ENCODE measurements at regions not wholly inside any gene's neighbourhood (a gene's known extent, or its start where the extent isn't known, plus 50 kb on each side); places are given as distances from the start of the nearest gene placed in this dataset.
A peak's percentile ranks its signal among the peaks of the same experiment; 100 is the strongest.

DNA sequence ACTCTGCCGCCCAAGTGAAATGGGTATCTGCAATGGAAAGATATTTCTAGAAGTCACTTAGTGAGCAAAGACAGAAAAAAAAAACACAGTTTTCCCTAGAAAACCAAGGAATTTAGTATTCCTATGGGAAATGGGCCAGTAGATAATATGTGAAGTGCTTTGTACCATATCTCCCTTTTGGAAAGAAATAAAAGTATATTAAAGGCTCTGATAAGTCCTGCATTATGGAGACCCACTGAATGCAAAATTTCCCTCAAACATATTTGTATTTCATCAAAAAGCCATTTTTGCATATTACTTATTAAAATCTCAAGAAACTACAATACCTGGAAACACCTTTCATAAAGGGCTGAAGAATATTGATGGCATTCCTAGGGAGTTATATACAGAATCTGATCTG lies 51.6 kb upstream of the DYNLRB2 start:
- H3K4me1 Mint-ChIP-seq: no peaks in the 10 kb centered on the region
- H3K27me3 Mint-ChIP-seq: peaks cover 10% of the 10 kb centered on the region
- no peak overlapping the region for H3K4me3 Mint-ChIP-seq
- ATAC-seq (ENCODE audit: low read depth) (no peak), DNase-seq (ENCODE audit: low spot score in 2 of 2) (no peak)
- H3K36me3 Mint-ChIP-seq: no peaks in the 10 kb centered on the region
- no peaks in the 10 kb centered on the region for H3K9me3 Mint-ChIP-seq
- H3K27ac Mint-ChIP-seq: no peak overlapping the region

DNA sequence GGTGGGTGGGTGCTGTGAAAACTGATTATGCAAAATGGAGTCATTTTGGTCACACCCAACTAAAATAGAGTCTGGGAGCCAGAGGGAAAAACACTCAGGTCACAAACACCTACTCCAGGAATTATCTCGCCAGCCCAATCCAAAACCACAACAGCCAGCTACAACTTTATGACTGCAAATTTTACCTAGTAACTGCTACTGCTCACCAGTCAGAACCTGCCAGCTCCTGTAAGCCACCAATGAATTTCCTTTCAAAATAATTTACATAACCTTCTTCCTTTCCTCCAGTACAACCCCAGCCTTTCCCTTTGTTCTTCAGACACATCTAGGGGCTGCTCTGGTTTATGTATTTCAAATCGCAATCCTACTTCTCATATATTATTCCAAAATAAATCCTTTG lies 52.6 kb upstream of the DYNLRB2 start:
- H3K27me3 Mint-ChIP-seq: peaks cover 12% of the 10 kb centered on the region
- no peaks in the 10 kb centered on the region for H3K36me3 Mint-ChIP-seq
- H3K4me3 Mint-ChIP-seq: no peak overlapping the region
- no peaks in the 10 kb centered on the region for H3K4me1 Mint-ChIP-seq
- no peak overlapping the region for H3K27ac Mint-ChIP-seq
- ATAC-seq (ENCODE audit: low read depth): no peak
- no peak for DNase-seq (ENCODE audit: low spot score in 2 of 2)
- no peaks in the 10 kb centered on the region for H3K9me3 Mint-ChIP-seq

DNA sequence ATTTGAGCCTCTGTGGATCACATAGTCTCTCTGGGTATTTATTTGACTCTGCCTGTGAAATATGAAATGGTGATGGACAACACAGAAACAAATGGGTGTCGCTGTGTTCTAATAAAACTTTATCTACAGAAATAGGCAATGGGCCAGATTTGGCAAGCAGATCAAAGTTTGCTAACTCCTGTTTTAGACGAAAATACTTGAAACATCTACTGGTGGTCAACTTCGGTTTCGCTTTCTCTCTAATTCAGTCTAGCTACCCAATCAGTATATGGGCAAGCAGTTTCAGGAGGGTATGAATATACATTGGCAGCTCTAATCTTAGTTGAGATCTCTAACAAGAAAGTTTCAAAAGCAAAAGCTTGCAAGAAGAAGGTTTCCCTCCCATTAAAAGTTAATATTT lies 60.1 kb upstream of the DYNLRB2 start:
- DNase-seq (ENCODE audit: low spot score in 2 of 2): no peak
- no peak for ATAC-seq (ENCODE audit: low read depth)
- Mint-ChIP-seq H3K9me3 (peaks cover 1% of the 10 kb centered on the region), H3K27ac (no peak overlapping the region), H3K27me3 (peaks cover 14% of the 10 kb centered on the region), H3K4me3 (no peak overlapping the region), H3K36me3 (no peaks in the 10 kb centered on the region), H3K4me1 (no peaks in the 10 kb centered on the region)

DNA sequence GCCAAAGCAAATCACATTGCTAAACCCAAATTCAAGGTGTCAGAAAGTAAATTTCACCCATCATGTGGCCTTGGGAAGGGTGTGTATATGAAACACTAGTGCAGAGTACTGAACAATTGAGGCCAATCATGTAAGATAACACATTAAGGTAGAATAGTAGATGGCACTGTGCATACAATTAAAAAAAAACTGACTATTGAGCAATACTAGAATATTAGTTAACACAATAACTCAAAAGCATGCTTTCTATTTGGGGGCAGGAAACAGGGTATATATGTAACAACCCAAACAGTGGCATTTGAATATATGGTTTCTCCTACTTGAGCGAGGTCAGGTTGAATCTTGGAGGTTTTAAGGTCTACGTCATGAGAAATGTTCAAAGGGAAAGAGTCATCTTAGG lies 63.0 kb upstream of the DYNLRB2 start:
- Mint-ChIP-seq H3K9me3 (peaks cover 1% of the 10 kb centered on the region), H3K36me3 (no peaks in the 10 kb centered on the region), H3K27ac (no peak overlapping the region), H3K4me1 (no peaks in the 10 kb centered on the region), H3K4me3 (no peak overlapping the region), H3K27me3 (peaks cover 6% of the 10 kb centered on the region)
- DNase-seq (ENCODE audit: low spot score in 2 of 2) (no peak), ATAC-seq (ENCODE audit: low read depth) (no peak)

DNA sequence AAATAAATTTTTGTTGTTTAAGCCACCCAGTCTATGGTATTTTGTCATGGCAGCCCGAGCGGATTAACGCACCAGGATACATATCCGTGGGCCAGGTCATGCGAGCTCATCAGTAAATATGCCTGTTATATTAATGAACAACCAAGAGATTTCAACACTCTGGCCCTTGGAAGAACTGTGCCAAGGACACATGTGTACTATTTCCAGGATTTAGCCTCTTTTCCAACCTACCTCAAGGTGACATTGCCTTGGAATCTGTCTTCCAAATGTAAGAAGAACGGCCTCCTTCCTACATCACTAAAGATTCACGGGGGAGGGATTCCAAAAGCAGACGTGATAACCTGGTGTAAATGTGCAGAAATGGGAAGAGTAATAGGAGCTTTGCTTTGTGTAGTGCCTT lies 72.8 kb upstream of the DYNLRB2 start:
- DNase-seq (ENCODE audit: low spot score in 2 of 2): no peak

DNA sequence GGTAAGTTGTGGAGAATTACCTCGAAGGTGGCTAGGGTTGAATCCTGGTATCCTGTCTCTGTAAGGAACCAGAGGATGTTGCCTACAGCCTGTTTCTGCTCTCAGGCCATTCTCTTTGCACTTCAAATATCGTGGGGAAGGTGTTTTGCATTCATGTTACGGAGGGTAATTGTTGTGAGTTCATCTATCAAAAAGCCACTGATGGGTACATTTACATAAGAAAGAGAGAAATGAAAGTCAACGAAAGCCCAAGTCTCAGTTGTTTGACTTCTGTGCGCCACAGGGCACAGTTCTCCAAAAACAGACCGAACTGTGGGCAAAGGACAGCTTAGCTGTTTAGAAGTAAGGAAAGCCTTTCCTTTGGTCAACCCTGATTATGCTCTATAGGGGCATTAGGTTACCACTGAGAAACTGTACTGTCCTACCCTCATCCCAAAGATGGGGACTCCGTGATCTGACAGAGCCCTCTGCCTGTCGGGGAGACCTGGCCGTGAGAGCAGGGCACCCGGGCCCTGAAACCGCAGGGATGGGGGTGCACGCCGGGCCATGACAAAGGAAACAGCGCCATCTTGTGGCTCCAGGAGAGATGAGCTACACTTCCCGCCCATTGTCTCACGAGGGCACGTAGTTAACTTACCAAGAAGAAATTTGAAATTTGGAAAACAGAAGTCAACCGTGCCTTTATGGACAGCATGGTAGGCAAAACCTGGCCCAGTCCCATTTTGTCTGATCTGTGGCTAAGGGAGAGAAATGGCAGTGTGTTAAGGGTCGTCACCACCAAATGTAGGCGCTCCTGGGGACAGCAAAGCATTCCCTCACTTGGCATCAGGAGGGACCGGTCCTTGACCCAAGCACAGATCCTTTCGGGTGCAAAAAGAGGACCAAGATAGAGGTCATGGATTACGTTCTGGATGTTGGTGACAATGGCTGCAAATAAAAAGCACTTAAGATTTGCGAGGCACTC lies 74.5 kb upstream of the DYNLRB2 start:
- H3K4me1 Mint-ChIP-seq: peaks cover 7% of the 10 kb centered on the region
- H3K27ac Mint-ChIP-seq: peak overlapping the region; percentile 49
- H3K27me3 Mint-ChIP-seq: peaks cover 21% of the 10 kb centered on the region
- H3K4me3 Mint-ChIP-seq: peak overlapping the region; percentile 42
- no peaks in the 10 kb centered on the region for H3K36me3 Mint-ChIP-seq
- peak; percentile 70 to 82 for DNase-seq (ENCODE audit: low spot score in 2 of 2)
- ATAC-seq (ENCODE audit: low read depth): peak; percentile 89
- no peaks in the 10 kb centered on the region for H3K9me3 Mint-ChIP-seq

More for the DNA sequence above, 72.8 kb upstream of the DYNLRB2 start:
- H3K4me3 Mint-ChIP-seq: no peak overlapping the region
- H3K36me3 Mint-ChIP-seq: no peaks in the 10 kb centered on the region
- H3K27ac Mint-ChIP-seq: no peak overlapping the region
- no peak for ATAC-seq (ENCODE audit: low read depth)
- H3K4me1 Mint-ChIP-seq: peaks cover 7% of the 10 kb centered on the region
- H3K9me3 Mint-ChIP-seq: peaks cover 1% of the 10 kb centered on the region
- H3K27me3 Mint-ChIP-seq: peaks cover 21% of the 10 kb centered on the region

DNA sequence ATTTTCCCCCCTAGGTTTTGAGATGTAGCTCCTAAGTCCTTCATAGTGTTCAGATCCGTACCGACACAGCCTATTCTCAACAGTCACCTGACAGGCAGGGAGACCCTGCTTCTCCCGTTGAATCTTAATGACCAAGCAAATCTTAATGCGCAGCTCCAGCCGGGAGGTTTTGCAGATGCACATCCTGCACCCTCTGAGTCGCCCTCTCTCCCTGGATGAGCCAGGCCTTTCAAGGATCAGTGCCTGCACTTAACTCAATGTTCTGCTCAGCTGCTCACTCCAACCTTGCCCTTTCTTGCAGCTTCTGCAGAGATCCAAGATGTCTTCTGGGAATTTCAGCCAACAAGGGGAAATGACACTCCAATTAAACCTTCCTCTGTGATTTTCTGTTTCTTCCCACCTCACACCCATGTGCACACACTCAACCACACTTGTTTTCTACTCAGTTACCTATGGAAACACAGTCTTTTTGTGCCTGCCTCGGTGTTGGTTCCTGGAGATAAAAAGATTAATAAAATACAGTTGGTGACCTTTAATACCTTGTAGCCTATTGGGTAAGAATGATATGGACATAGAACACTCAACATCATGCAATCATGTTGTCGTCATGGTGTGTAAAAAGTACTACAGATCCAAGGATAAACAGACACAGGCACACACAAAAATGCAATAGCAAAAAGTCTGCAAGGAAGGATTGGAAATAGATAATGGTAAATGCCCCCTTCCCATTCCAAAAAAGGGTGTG lies 76.9 kb upstream of the DYNLRB2 start:
- DNase-seq (ENCODE audit: low spot score in 2 of 2): no peak
- ATAC-seq (ENCODE audit: low read depth): no peak
- Mint-ChIP-seq H3K27me3 (peaks cover 15% of the 10 kb centered on the region), H3K27ac (no peak overlapping the region), H3K36me3 (no peaks in the 10 kb centered on the region), H3K4me3 (no peak overlapping the region), H3K4me1 (peaks cover 7% of the 10 kb centered on the region), H3K9me3 (no peaks in the 10 kb centered on the region)

DNA sequence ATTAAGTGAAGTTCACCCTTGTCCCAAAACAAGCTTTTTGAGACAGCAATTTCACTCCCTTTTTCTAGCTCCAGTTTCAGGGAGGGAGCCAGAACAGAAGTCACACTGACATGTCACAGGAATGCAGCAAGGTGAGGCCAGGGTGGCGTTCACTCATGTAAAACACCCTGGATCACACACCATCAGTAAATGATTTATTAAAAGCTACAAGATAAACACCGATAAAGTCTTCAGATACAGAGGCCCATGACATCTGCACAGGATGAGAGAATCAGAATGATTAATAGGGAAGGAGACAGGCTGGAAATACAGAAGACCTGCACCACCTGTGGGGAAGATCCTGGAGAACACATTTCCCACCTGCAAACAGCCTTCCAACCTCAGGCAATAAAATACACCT lies 77.5 kb upstream of the DYNLRB2 start:
- DNase-seq (ENCODE audit: low spot score in 2 of 2): no peak
- H3K36me3 Mint-ChIP-seq: no peaks in the 10 kb centered on the region
- peaks cover 14% of the 10 kb centered on the region for H3K27me3 Mint-ChIP-seq
- no peak overlapping the region for H3K4me3 Mint-ChIP-seq
- no peaks in the 10 kb centered on the region for H3K9me3 Mint-ChIP-seq
- H3K4me1 Mint-ChIP-seq: peaks cover 7% of the 10 kb centered on the region
- no peak for ATAC-seq (ENCODE audit: low read depth)
- no peak overlapping the region for H3K27ac Mint-ChIP-seq

DNA sequence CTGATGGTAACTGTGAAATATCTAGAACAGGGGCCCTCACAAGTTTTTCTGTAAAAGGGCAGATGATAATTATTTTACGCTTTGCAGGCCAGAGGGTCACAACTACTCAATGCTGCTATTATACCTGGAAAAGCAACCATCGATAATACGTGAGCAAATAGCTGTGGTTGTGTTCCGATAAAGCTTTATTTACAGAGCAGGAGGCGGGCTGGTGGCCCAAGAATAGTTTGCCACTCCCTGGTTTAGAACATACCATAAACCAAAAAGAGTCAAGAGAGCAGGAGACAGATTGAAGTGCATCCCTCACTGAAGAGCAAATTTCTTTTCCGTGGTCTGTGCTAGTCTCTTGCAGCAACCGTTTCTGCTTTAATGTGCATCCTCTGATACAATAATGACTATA lies 77.9 kb upstream of the DYNLRB2 start:
- H3K27ac Mint-ChIP-seq: no peak overlapping the region
- H3K27me3 Mint-ChIP-seq: peaks cover 14% of the 10 kb centered on the region
- H3K36me3 Mint-ChIP-seq: no peaks in the 10 kb centered on the region
- peaks cover 7% of the 10 kb centered on the region for H3K4me1 Mint-ChIP-seq
- no peak for DNase-seq (ENCODE audit: low spot score in 2 of 2)
- no peak overlapping the region for H3K4me3 Mint-ChIP-seq
- ATAC-seq (ENCODE audit: low read depth): no peak
- no peaks in the 10 kb centered on the region for H3K9me3 Mint-ChIP-seq

DNA sequence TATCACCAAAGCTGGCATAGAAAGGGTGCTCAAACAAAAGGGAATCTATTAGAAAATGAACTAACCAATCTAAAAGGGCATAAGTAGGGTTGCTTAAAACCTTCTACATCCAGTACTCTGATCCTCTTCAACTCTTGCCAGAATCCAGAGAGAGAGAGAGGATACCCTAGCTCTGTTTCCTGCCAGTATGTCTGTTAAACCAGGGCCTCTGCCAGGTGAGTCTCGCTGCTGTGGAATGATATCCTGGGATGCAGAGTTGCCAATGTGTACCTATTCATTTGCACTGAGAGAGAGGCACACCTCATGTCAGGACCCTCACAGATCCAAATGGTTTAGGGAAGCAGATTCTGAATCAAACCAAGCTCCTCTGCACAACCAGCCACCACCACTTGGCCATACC lies 79.8 kb upstream of the DYNLRB2 start:
- Mint-ChIP-seq H3K4me1 (peaks cover 2% of the 10 kb centered on the region), H3K4me3 (no peak overlapping the region), H3K27ac (no peak overlapping the region), H3K9me3 (no peaks in the 10 kb centered on the region), H3K36me3 (no peaks in the 10 kb centered on the region), H3K27me3 (peaks cover 14% of the 10 kb centered on the region)
- ATAC-seq (ENCODE audit: low read depth): no peak
- no peak for DNase-seq (ENCODE audit: low spot score in 2 of 2)

DNA sequence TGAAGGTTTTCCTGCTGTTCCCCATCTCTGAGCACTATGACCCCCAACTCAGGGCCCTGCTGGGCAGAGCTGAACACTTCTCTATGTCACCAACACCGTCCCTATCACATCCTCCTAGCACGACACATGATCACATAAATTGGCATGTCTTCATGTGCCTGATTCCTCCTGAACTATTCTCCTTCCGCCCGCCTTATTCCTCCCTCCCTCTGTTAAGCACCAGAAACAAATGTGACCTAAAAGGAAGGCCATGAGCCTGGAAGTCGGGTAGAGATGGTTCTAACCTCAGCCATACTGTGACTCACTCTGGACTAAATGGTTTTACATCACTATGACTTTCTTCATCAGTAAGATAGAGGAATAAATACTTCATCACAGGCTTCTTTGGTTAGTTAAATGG lies 80.8 kb upstream of the DYNLRB2 start:
- no peak for DNase-seq (ENCODE audit: low spot score in 2 of 2)

DNA sequence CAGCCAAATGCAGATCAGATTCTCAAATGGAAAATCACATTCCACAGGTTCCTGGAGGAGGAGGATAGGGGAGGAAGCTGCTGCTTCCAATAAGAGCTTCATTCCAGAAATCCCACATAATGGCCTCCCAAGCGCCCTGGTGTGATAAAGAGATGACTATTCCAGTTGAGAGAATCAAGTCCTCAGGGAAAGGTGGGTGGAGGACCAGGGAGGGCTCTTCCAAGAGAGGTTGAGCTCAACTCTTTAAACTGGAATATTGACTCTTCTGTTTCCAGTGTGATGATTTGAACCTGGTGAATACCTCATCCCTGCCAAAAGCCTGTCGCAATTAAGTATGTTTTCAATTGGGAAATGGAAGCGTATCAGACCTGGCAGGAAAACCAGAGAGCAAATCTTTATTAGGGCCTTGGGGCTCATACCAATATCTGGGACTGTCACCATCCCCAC lies 81.4 kb upstream of the DYNLRB2 start:
- Mint-ChIP-seq H3K4me1 (no peaks in the 10 kb centered on the region), H3K36me3 (no peaks in the 10 kb centered on the region), H3K27ac (no peak overlapping the region), H3K9me3 (no peaks in the 10 kb centered on the region), H3K27me3 (peaks cover 11% of the 10 kb centered on the region), H3K4me3 (no peak overlapping the region)
- DNase-seq (ENCODE audit: low spot score in 2 of 2) (no peak), ATAC-seq (ENCODE audit: low read depth) (no peak)

More for the DNA sequence above, 80.8 kb upstream of the DYNLRB2 start:
- H3K27me3 Mint-ChIP-seq: peaks cover 14% of the 10 kb centered on the region
- H3K36me3 Mint-ChIP-seq: no peaks in the 10 kb centered on the region
- H3K4me3 Mint-ChIP-seq: no peak overlapping the region
- H3K27ac Mint-ChIP-seq: no peak overlapping the region
- H3K4me1 Mint-ChIP-seq: no peaks in the 10 kb centered on the region
- ATAC-seq (ENCODE audit: low read depth): no peak
- H3K9me3 Mint-ChIP-seq: no peaks in the 10 kb centered on the region

DNA sequence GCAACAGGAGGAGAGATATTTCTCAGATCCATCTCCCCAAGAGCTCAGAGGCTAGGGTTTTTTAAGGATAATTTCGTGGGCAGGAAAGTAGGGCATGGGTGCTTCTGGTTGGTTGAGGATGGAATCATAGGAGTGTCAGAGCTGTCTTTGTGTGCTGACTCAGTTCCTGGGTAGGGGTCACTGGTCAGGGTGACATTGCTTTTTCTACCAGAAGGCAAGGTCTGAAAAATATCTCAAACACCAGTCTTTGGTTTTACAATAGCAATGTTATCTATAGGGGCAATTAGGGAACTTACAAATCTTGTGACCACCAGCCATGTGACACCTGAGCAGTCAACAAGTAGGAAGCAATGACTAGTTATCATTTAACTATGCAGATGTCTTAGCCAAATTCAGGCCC lies 82.9 kb upstream of the DYNLRB2 start:
- no peak overlapping the region for H3K27ac Mint-ChIP-seq

DNA sequence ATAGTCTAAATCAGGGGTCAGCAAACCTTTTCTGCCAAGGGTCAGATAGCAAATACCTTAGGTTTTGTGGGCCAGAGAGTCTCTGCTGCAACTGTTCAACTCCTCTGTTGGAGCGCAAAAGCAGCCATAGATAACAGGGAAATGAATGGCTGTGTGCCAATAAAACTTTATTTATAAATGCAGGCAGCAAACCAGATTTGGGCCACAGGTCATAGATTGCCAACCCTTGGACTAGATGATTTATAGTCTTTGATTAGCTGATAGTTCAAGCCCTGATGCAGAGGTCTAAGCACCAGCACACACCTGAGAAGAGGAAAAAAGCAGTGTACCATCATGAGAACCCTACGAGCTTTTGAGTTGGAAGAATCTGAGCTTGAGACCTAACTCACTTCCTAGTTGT lies 86.0 kb upstream of the DYNLRB2 start:
- no peak overlapping the region for H3K4me3 Mint-ChIP-seq
- DNase-seq (ENCODE audit: low spot score in 2 of 2) (no peak), ATAC-seq (ENCODE audit: low read depth) (no peak)
- peaks cover 3% of the 10 kb centered on the region for H3K27me3 Mint-ChIP-seq
- no peak overlapping the region for H3K27ac Mint-ChIP-seq
- no peaks in the 10 kb centered on the region for H3K36me3 Mint-ChIP-seq
- no peaks in the 10 kb centered on the region for H3K4me1 Mint-ChIP-seq
- peaks cover 3% of the 10 kb centered on the region for H3K9me3 Mint-ChIP-seq

More for the DNA sequence above, 82.9 kb upstream of the DYNLRB2 start:
- no peaks in the 10 kb centered on the region for H3K4me1 Mint-ChIP-seq
- no peaks in the 10 kb centered on the region for H3K9me3 Mint-ChIP-seq
- ATAC-seq (ENCODE audit: low read depth) (no peak), DNase-seq (ENCODE audit: low spot score in 2 of 2) (no peak)
- no peak overlapping the region for H3K4me3 Mint-ChIP-seq
- peaks cover 3% of the 10 kb centered on the region for H3K27me3 Mint-ChIP-seq
- H3K36me3 Mint-ChIP-seq: no peaks in the 10 kb centered on the region

Data from memory B cell (primary cell).